ENCODE measurements at regions not wholly inside any gene's neighbourhood (a gene's known extent, or its start where the extent isn't known, plus 50 kb on each side); places are given as distances from the start of the nearest gene placed in this dataset.

- no peak for TF ChIP-seq EZH2phosphoT487 (IDR thresholded peaks at IDR 0.05; ENCODE audit: low read depth)
- TF ChIP-seq CTCF (IDR thresholded peaks at IDR 0.05; ENCODE audit: low read depth, low read length): no peak
Observed at GRCh38 chr15:58267051-58267450, 128.9 kb downstream of the AQP9 start.

Measured in OCI-LY3 (cell line).